CD4-positive, alpha-beta memory T cell (primary cell): ENCODE measurements at regions not wholly inside any gene's neighbourhood (a gene's known extent, or its start where the extent isn't known, plus 50 kb on each side); places are given as distances from the start of the nearest gene placed in this dataset.

Experiments used
- CTCF ChIA-PET: fragments of 350-600 bp; sonication (Branson Sonifier 250); formaldehyde crosslinking; loops from one replicate; lab custom pipeline; 2021; ENCODE audit warnings: inconsistent platforms; ENCODE audit not compliant: partially characterized antibody; lab: Charles Lee
- POLR2A ChIA-PET: fragments of 350-600 bp; sonication (Branson Sonifier 250); formaldehyde crosslinking; loops from one replicate; lab custom pipeline; 2021; ENCODE audit not compliant: partially characterized antibody; lab: Charles Lee
- DNase-seq, 5 donors: peaks; one replicate each; pipeline versions ENCODE4 v3.0.0 to v3.0.0-alpha.2; 2020 to 2022; ENCODE audit warnings: mixed read lengths in 1 of 5
- H3K27ac ChIP-seq: one replicate; pipeline ENCODE4 v1.7.0; 2013; ENCODE audit warnings: low read depth, low read length
- H3K27me3 ChIP-seq: 2 replicates; pipeline ENCODE4 v1.7.0; 2013; ENCODE audit warnings: mild to moderate bottlenecking, low read length, moderate library complexity; ENCODE audit not compliant: insufficient read depth
- H3K36me3 ChIP-seq: 2 replicates; pipeline ENCODE4 v1.7.0; 2013; ENCODE audit warnings: mild to moderate bottlenecking, low read length, moderate library complexity; ENCODE audit not compliant: insufficient read depth
- H3K4me1 ChIP-seq: 2 replicates; pipeline ENCODE4 v1.7.0; 2013; ENCODE audit warnings: mild to moderate bottlenecking, low read length, moderate library complexity; ENCODE audit not compliant: insufficient read depth
- H3K4me3 ChIP-seq, 2 donors: one replicate each; pipeline ENCODE4 v1.7.0; 2013; ENCODE audit warnings: low read length in 2 of 2, mild to moderate bottlenecking in 1 of 2
- H3K9me3 ChIP-seq, 2 donors: one replicate each; pipeline ENCODE4 v1.7.0; 2013; ENCODE audit warnings: low read length in 2 of 2, control low read depth in 1 of 2; ENCODE audit not compliant: control insufficient read depth in 1 of 2
- H3K27ac Mint-ChIP-seq, 7 donors: one replicate each; pipeline ENCODE4 v1.8.0; 2020 to 2021; ENCODE audit warnings: mixed read lengths in 7 of 7, mild to moderate bottlenecking in 6 of 7, inconsistent platforms in 3 of 7, moderate library complexity in 3 of 7
- H3K27me3 Mint-ChIP-seq, 2 donors: one replicate each; pipeline ENCODE4 v1.8.0; 2020 to 2021; ENCODE audit warnings: mixed read lengths in 2 of 2
- H3K36me3 Mint-ChIP-seq, 2 donors: one replicate each; pipeline ENCODE4 v1.8.0; 2020 to 2021; ENCODE audit warnings: mixed read lengths in 2 of 2, inconsistent platforms in 1 of 2, mild to moderate bottlenecking in 1 of 2
- H3K4me1 Mint-ChIP-seq, 4 donors: one replicate each; pipeline ENCODE4 v1.8.0; 2020 to 2021; ENCODE audit warnings: mixed read lengths in 4 of 4, mild to moderate bottlenecking in 1 of 4
- H3K4me3 Mint-ChIP-seq, 8 donors: one replicate each; pipeline ENCODE4 v1.8.0; 2020 to 2021; ENCODE audit warnings: mixed read lengths in 8 of 8, mild to moderate bottlenecking in 7 of 8, moderate library complexity in 6 of 8, inconsistent platforms in 3 of 8
- H3K9me3 Mint-ChIP-seq, 8 donors: one replicate each; pipeline ENCODE4 v1.8.0; 2020 to 2021; ENCODE audit warnings: mixed read lengths in 8 of 8, mild to moderate bottlenecking in 5 of 8, inconsistent platforms in 3 of 8, moderate library complexity in 1 of 8
- intact Hi-C: fragments of 100-400 bp; cut with micrococcal nuclease; formaldehyde crosslinking; loops from one replicate; pipeline ENCODE4 v1.15.1; 2023

GRCh38 chr2:117760916-117761315, 53.6 kb upstream of the DDX18 start:
- Histone ChIP-seq H3K4me3 (no peak overlapping the region), H3K4me1 (no peaks in the 10 kb centered on the region), H3K27ac (no peak overlapping the region), H3K27me3 (no peaks in the 10 kb centered on the region), H3K36me3 (no peaks in the 10 kb centered on the region), H3K9me3 (no peaks in the 10 kb centered on the region)
- POLR2A ChIA-PET: no interaction called here
- Mint-ChIP-seq H3K27me3 (peaks cover 1 to 3% of the 10 kb centered on the region in 2 donors), H3K27ac (no peak overlapping the region), H3K4me1 (no peaks in the 10 kb centered on the region), H3K4me3 (no peak overlapping the region), H3K9me3 (peaks cover 0 to 10% (median 2%) of the 10 kb centered on the region in 8 donors), H3K36me3 (no peaks in the 10 kb centered on the region)
- DNase-seq: no peak
- CTCF ChIA-PET: no interaction called here
- intact Hi-C loops: no loop called here

DNA sequence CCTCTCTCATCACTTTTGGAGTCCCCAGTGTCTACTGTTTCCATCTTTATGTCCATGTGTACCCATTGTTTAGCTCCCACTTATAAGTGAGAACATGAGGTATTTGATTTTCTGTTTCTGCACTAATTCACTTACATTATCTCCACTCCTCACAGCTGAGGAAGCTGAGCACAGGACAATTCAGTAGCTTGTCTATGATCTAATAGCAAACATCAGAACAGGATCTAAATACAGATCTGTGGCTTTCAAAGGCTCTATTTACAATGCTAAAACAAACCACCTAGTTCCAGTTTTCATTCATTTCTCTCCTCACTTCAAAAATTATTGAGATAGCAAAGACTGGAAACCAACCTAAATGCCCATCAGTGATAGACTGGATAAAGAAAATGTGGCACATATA, 52.0 kb upstream of the DDX18 start:
- Mint-ChIP-seq H3K27ac (peak overlapping the region in 1 of 7 donors; percentile 57), H3K4me1 (no peaks in the 10 kb centered on the region), H3K36me3 (no peaks in the 10 kb centered on the region), H3K27me3 (peaks cover 0 to 3% of the 10 kb centered on the region in 2 donors), H3K9me3 (peaks cover 0 to 11% (median 4%) of the 10 kb centered on the region in 8 donors), H3K4me3 (no peak overlapping the region)
- DNase-seq: no peak
- H3K4me3 ChIP-seq: no peak overlapping the region
- no peaks in the 10 kb centered on the region for H3K27me3 ChIP-seq
- no peak overlapping the region for H3K27ac ChIP-seq
- POLR2A ChIA-PET: no interaction called here
- CTCF ChIA-PET: no interaction called here
- no peaks in the 10 kb centered on the region for H3K36me3 ChIP-seq
- H3K9me3 ChIP-seq: no peaks in the 10 kb centered on the region
- H3K4me1 ChIP-seq: no peaks in the 10 kb centered on the region
- intact Hi-C loops: no loop called here

DNA sequence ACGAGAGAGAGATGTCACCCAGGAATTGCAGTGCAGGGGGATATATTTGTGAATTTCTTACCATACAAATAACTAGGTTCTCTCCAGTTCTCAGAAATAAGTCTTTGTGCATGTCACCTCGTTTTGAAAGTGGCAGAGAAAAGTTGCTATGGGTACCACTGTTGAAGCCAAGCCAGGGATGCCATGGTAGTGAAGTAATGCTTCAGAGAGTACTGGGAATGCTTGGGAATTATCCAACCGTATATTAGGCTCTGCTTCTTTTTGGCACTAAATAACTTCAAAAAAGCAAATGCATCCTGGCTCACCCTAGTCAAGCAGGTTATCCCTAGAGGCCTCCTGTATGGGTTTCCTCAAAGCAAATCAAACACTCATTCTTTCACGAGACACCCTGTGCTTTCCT, 50.7 kb upstream of the DDX18 start:
- Histone ChIP-seq H3K27ac (no peak overlapping the region), H3K9me3 (no peaks in the 10 kb centered on the region), H3K36me3 (no peaks in the 10 kb centered on the region), H3K27me3 (no peaks in the 10 kb centered on the region), H3K4me1 (no peaks in the 10 kb centered on the region), H3K4me3 (no peak overlapping the region)
- H3K36me3 Mint-ChIP-seq: no peaks in the 10 kb centered on the region
- CTCF ChIA-PET: no interaction called here
- no peak overlapping the region for H3K4me3 Mint-ChIP-seq
- intact Hi-C loops: no loop called here
- POLR2A ChIA-PET: no interaction called here
- no peak overlapping the region for H3K27ac Mint-ChIP-seq
- DNase-seq: no peak
- H3K9me3 Mint-ChIP-seq: peaks cover 0 to 19% (median 7%) of the 10 kb centered on the region in 8 donors
- H3K27me3 Mint-ChIP-seq: peaks cover 0 to 5% of the 10 kb centered on the region in 2 donors
- no peaks in the 10 kb centered on the region for H3K4me1 Mint-ChIP-seq
